Neural cell (in vitro differentiated cells): ENCODE measurements at regions not wholly inside any gene's neighbourhood (a gene's known extent, or its start where the extent isn't known, plus 50 kb on each side); places are given as distances from the start of the nearest gene placed in this dataset.

ENCODE experiments used
- H2AFZ ChIP-seq: fragments of 200-600, 300-800 bp; sonication (generic), shearing (Covaris generic); 2 replicates; pipeline ENCODE4 v1.6.0; 2014; ENCODE audit warnings: low read depth, mild to moderate bottlenecking, antibody characterized with exemption, low read length, moderate library complexity
- H3F3A ChIP-seq: fragments of 200-600 bp; shearing (Covaris generic); 2 replicates; pipeline ENCODE4 v1.6.1; 2016; ENCODE audit warnings: mild to moderate bottlenecking, moderate library complexity, mixed read lengths, antibody characterized with exemption, low read length; ENCODE audit not compliant: insufficient read depth, poor library complexity, severe bottlenecking
- H3K27ac ChIP-seq: fragments of 200-600, 300-800 bp; sonication (generic), shearing (Covaris generic); 2 replicates; pipeline ENCODE4 v1.5.1; 2014; ENCODE audit warnings: mild to moderate bottlenecking, low read length, moderate library complexity
- H3K27me3 ChIP-seq: fragments of 300-800, 200-600 bp; sonication (generic), shearing (Covaris generic); 2 replicates; pipeline ENCODE4 v1.6.0; 2014; ENCODE audit warnings: mild to moderate bottlenecking, low read depth, low read length, moderate library complexity; ENCODE audit not compliant: insufficient read depth
- H3K36me3 ChIP-seq: fragments of 300-800, 200-600 bp; sonication (generic), shearing (Covaris generic); 2 replicates; pipeline ENCODE4 v1.5.1; 2014; ENCODE audit warnings: mild to moderate bottlenecking, antibody characterized with exemption, low read length, moderate library complexity; ENCODE audit not compliant: insufficient read depth
- H3K4me2 ChIP-seq: fragments of 300-800, 200-600 bp; sonication (generic), shearing (Covaris generic); 2 replicates; pipeline ENCODE4 v1.6.0; 2014; ENCODE audit warnings: mild to moderate bottlenecking, low read length
- H3K4me3 ChIP-seq: fragments of 300-800, 200-600 bp; sonication (generic), shearing (Covaris generic); 2 replicates; pipeline ENCODE4 v1.5.1; 2014; ENCODE audit warnings: mild to moderate bottlenecking, low read length, moderate library complexity
- H3K79me2 ChIP-seq: fragments of 200-600 bp; shearing (Covaris generic); replicated peaks from 2 replicates; pipeline ENCODE4 v1.6.0; 2014; ENCODE audit warnings: mild to moderate bottlenecking, low read length, moderate library complexity; ENCODE audit not compliant: insufficient read depth
- H3K9ac ChIP-seq: fragments of 300-800, 200-600 bp; sonication (generic), shearing (Covaris generic); 2 replicates; pipeline ENCODE4 v1.6.1; 2016; ENCODE audit warnings: mild to moderate bottlenecking, low read length, mixed read lengths
- H3K9me2 ChIP-seq: fragments of 200-600 bp; shearing (Covaris generic); 2 replicates; pipeline ENCODE4 v1.6.1; 2016; ENCODE audit warnings: mild to moderate bottlenecking, low read length, mixed read lengths; ENCODE audit not compliant: insufficient read depth
- H3K9me3 ChIP-seq: fragments of 200-600, 300-800 bp; sonication (generic), shearing (Covaris generic); 2 replicates; pipeline ENCODE4 v1.6.1; 2016; ENCODE audit warnings: mild to moderate bottlenecking, mixed run types, low read length, moderate library complexity, mixed read lengths
- H4K20me1 ChIP-seq: fragments of 200-600 bp; shearing (Covaris generic); 2 replicates; pipeline ENCODE4 v1.6.1; 2016; ENCODE audit warnings: mild to moderate bottlenecking, mixed run types; ENCODE audit not compliant: insufficient read depth
- EP300 ChIP-seq: fragments of 450-650 bp; conservative IDR thresholded peaks from 2 replicates; pipeline ENCODE4 v1.6.1; 2014; ENCODE audit warnings: antibody characterized with exemption, mild to moderate bottlenecking, moderate library complexity; ENCODE audit not compliant: poor library complexity, severe bottlenecking
- EZH2 ChIP-seq: fragments of 200-600, 300-800 bp; shearing (Covaris generic), sonication (generic); IDR thresholded peaks from 2 replicates; pipeline ENCODE4 v1.6.1; 2014; ENCODE audit warnings: antibody characterized with exemption, low read length, borderline replicate concordance, mild to moderate bottlenecking; ENCODE audit not compliant: insufficient read depth, poor library complexity, severe bottlenecking
- MXI1 ChIP-seq: fragments of 450-650 bp; conservative IDR thresholded peaks from 2 replicates; pipeline ENCODE4 v1.6.1; 2014; ENCODE audit warnings: antibody characterized with exemption, mild to moderate bottlenecking; ENCODE audit not compliant: poor library complexity, severe bottlenecking
- POLR2AphosphoS5 ChIP-seq: IDR thresholded peaks from 2 replicates; pipeline ENCODE4 v1.6.1; 2012
- RAD21 ChIP-seq: fragments of 450-650 bp; conservative IDR thresholded peaks from 2 replicates; pipeline ENCODE4 v1.6.1; 2014; ENCODE audit warnings: antibody characterized with exemption, mild to moderate bottlenecking, moderate library complexity
- SMC3 ChIP-seq: fragments of 450-650 bp; conservative IDR thresholded peaks from 2 replicates; pipeline ENCODE4 v1.6.1; 2014; ENCODE audit warnings: antibody characterized with exemption, mild to moderate bottlenecking, moderate library complexity; ENCODE audit not compliant: poor library complexity
- TAF1 ChIP-seq: IDR thresholded peaks from 2 replicates; pipeline ENCODE4 v1.6.1; 2012; ENCODE audit warnings: low read depth
- TF ChIP-seq, protein P1 (sequence below): IDR thresholded peaks from 2 replicates; pipeline ENCODE4 v1.6.1; 2012; ENCODE audit warnings: borderline replicate concordance
- TF ChIP-seq, protein P2 (sequence below): fragments of 450-650 bp; IDR thresholded peaks from 2 replicates; pipeline ENCODE4 v1.5.1; 2014; ENCODE audit warnings: antibody characterized with exemption, mild to moderate bottlenecking, moderate library complexity; ENCODE audit not compliant: poor library complexity, severe bottlenecking

DNA sequence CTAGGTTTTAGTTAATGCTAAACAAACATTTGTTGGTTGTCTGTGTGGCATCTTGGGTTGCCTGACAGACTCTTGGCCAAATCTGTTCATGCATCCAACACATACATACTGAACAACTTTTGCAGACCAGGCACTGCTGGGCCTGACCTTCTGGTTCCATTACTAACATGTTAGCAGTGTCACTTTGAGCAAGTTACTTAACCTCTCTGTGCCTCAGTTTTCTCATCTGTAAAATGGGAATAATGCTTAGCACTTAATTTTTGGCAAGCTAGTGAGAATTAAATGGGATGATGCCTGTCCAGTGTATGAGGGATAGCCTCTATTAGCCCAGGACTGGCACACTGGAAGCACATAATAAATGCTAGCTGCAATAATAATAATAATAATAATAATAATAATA is 169.9 kb downstream of the DHX35 start:
- Histone ChIP-seq H3K36me3 (no peaks in the 10 kb centered on the region), H3K27me3 (no peaks in the 10 kb centered on the region), H3K79me2 (no peaks in the 10 kb centered on the region), H3K9ac (no peak overlapping the region), H3K4me2 (no peak overlapping the region), H4K20me1 (no peaks in the 10 kb centered on the region), H3F3A (no peaks in the 10 kb centered on the region), H3K9me3 (no peaks in the 10 kb centered on the region), H3K9me2 (no peaks in the 10 kb centered on the region), H2AFZ (no peak overlapping the region), H3K4me3 (no peak overlapping the region), H3K27ac (no peak overlapping the region)
- no peak for TF ChIP-seq MXI1
- TF ChIP-seq, protein P1, sequence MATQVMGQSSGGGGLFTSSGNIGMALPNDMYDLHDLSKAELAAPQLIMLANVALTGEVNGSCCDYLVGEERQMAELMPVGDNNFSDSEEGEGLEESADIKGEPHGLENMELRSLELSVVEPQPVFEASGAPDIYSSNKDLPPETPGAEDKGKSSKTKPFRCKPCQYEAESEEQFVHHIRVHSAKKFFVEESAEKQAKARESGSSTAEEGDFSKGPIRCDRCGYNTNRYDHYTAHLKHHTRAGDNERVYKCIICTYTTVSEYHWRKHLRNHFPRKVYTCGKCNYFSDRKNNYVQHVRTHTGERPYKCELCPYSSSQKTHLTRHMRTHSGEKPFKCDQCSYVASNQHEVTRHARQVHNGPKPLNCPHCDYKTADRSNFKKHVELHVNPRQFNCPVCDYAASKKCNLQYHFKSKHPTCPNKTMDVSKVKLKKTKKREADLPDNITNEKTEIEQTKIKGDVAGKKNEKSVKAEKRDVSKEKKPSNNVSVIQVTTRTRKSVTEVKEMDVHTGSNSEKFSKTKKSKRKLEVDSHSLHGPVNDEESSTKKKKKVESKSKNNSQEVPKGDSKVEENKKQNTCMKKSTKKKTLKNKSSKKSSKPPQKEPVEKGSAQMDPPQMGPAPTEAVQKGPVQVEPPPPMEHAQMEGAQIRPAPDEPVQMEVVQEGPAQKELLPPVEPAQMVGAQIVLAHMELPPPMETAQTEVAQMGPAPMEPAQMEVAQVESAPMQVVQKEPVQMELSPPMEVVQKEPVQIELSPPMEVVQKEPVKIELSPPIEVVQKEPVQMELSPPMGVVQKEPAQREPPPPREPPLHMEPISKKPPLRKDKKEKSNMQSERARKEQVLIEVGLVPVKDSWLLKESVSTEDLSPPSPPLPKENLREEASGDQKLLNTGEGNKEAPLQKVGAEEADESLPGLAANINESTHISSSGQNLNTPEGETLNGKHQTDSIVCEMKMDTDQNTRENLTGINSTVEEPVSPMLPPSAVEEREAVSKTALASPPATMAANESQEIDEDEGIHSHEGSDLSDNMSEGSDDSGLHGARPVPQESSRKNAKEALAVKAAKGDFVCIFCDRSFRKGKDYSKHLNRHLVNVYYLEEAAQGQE: no peak
- no peak for TF ChIP-seq RAD21
- TF ChIP-seq EZH2: no peak
- no peak for TF ChIP-seq TAF1
- TF ChIP-seq SMC3: no peak
- TF ChIP-seq, protein P2, sequence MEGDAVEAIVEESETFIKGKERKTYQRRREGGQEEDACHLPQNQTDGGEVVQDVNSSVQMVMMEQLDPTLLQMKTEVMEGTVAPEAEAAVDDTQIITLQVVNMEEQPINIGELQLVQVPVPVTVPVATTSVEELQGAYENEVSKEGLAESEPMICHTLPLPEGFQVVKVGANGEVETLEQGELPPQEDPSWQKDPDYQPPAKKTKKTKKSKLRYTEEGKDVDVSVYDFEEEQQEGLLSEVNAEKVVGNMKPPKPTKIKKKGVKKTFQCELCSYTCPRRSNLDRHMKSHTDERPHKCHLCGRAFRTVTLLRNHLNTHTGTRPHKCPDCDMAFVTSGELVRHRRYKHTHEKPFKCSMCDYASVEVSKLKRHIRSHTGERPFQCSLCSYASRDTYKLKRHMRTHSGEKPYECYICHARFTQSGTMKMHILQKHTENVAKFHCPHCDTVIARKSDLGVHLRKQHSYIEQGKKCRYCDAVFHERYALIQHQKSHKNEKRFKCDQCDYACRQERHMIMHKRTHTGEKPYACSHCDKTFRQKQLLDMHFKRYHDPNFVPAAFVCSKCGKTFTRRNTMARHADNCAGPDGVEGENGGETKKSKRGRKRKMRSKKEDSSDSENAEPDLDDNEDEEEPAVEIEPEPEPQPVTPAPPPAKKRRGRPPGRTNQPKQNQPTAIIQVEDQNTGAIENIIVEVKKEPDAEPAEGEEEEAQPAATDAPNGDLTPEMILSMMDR: no peak
- TF ChIP-seq EP300: no peak
- TF ChIP-seq POLR2AphosphoS5: no peak

DNA sequence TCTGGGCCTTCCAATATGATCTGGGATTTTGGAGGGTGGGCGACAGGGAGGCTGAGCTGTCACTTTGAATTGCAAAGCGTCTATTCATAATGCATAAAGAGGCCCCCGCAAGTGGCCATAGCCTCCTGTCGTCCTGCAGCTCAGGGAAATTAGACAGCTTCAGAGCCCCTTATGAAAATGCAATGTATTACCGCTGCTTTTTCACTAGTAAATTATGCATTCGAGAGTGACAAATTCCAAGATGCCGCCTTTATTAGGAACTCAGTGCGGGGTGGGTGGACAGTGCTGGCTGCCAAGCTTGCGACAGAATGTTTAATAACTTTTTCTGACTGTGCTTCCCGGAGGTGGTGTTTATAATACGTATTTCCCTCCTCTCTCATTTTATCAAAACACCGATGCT is 168.5 kb downstream of the DHX35 start:
- no peak for TF ChIP-seq TAF1
- no peak for TF ChIP-seq RAD21
- no peak for TF ChIP-seq EP300
- TF ChIP-seq MXI1: no peak
- no peak for TF ChIP-seq SMC3
- TF ChIP-seq EZH2: no peak
- TF ChIP-seq, protein P1: no peak
- TF ChIP-seq POLR2AphosphoS5: no peak
- TF ChIP-seq, protein P2: no peak

More for the DNA sequence above, 168.5 kb downstream of the DHX35 start:
- Histone ChIP-seq H3K4me2 (no peak overlapping the region), H2AFZ (no peak overlapping the region), H3K27ac (no peak overlapping the region), H4K20me1 (no peaks in the 10 kb centered on the region), H3K79me2 (no peaks in the 10 kb centered on the region), H3K9ac (no peak overlapping the region), H3K9me2 (no peaks in the 10 kb centered on the region), H3K36me3 (no peaks in the 10 kb centered on the region), H3K4me3 (no peak overlapping the region), H3K27me3 (no peaks in the 10 kb centered on the region), H3K9me3 (no peaks in the 10 kb centered on the region), H3F3A (no peaks in the 10 kb centered on the region)
